Stimulated activated CD4-positive, alpha-beta T cell treated with anti-CD3 and anti-CD28 coated beads, Interleukin-1b, Interleukin-23, amount 100 ng/mL, for 4 hours (primary cell): ENCODE measurements at regions not wholly inside any gene's neighbourhood (a gene's known extent, or its start where the extent isn't known, plus 50 kb on each side); places are given as distances from the start of the nearest gene placed in this dataset.
"Not testable (repeated sequence)": the region's sequence is repeated elsewhere in the genome, so short reads cannot be mapped to it uniquely, and the experiment has no call there.

Experiments used
- DNase-seq, 2 donors: peaks; one replicate each; pipeline ENCODE4 v3.0.0-alpha.2; 2020; ENCODE audit warnings: low read depth in 2 of 2

GRCh38 chr12:76180401-76181277 is 96.2 kb upstream of the NAP1L1 start:
- no peak for DNase-seq

- no peak for DNase-seq
These were observed 94.0 kb upstream of the NAP1L1 start for GRCh38 chr12:76178452-76178851.

- DNase-seq, result no peak
These were observed 93.3 kb upstream of the NAP1L1 start for GRCh38 chr12:76177821-76178220.

- no peak for DNase-seq
These were observed 92.5 kb upstream of the NAP1L1 start for GRCh38 chr12:76176940-76177339.

GRCh38 chr12:76175946-76176345 is 91.5 kb upstream of the NAP1L1 start:
- not testable (repeated sequence) for DNase-seq

- DNase-seq, result no peak
These were observed 89.3 kb upstream of the NAP1L1 start for GRCh38 chr12:76173756-76174155.

GRCh38 chr12:76158518-76159321 is 74.2 kb upstream of the NAP1L1 start:
- peak; percentile 37 to 48 for DNase-seq

- no peak for DNase-seq
These were observed 72.2 kb upstream of the NAP1L1 start for GRCh38 chr12:76156726-76157125.

GRCh38 chr12:76156314-76156713 is 71.8 kb upstream of the NAP1L1 start:
- no peak for DNase-seq

GRCh38 chr12:76155157-76155670 is 70.7 kb upstream of the NAP1L1 start:
- DNase-seq, result no peak

- DNase-seq, result no peak
These were observed 69.1 kb upstream of the NAP1L1 start for GRCh38 chr12:76153616-76154015.

- DNase-seq, result no peak
These were observed 67.8 kb upstream of the NAP1L1 start for GRCh38 chr12:76152181-76152807.

- DNase-seq, result peak; percentile 5 to 53
These were observed 59.7 kb upstream of the NAP1L1 start for GRCh38 chr12:76144245-76144549.

GRCh38 chr12:76143343-76144244 is 59.1 kb upstream of the NAP1L1 start:
- no peak for DNase-seq

GRCh38 chr12:76142305-76142704 is 57.8 kb upstream of the NAP1L1 start:
- DNase-seq, result no peak

- DNase-seq, result no peak
These were observed 54.2 kb upstream of the NAP1L1 start for GRCh38 chr12:76138656-76139055.

- no peak for DNase-seq
These were observed 53.1 kb upstream of the NAP1L1 start for GRCh38 chr12:76137606-76138005.

- no peak for DNase-seq
These were observed 51.0 kb upstream of the NAP1L1 start for GRCh38 chr12:76135456-76135855.
